Liver (tissue), 7 donors: ENCODE measurements at regions not wholly inside any gene's neighbourhood (a gene's known extent, or its start where the extent isn't known, plus 50 kb on each side); places are given as distances from the start of the nearest gene placed in this dataset.

Experiments
- DNase-seq: peaks from one replicate; pipeline ENCODE4 v3.0.0-alpha.2; 2017; ENCODE audit warnings: low spot score
- H3K27ac ChIP-seq, 2 donors: one replicate each; pipeline ENCODE4 v1.7.0; 2013; ENCODE audit warnings: inconsistent platforms in 2 of 2, low read length in 2 of 2, control low read depth in 1 of 2, low read depth in 1 of 2, mild to moderate bottlenecking in 1 of 2
- H3K27me3 ChIP-seq, 4 donors: one replicate each; pipeline versions ENCODE4 v1.6.1 to v1.7.0; 2013; ENCODE audit warnings: low read length in 3 of 4, inconsistent platforms in 1 of 4, mild to moderate bottlenecking in 1 of 4, moderate library complexity in 1 of 4; ENCODE audit not compliant: control insufficient read depth in 4 of 4, insufficient read depth in 4 of 4
- H3K36me3 ChIP-seq, 4 donors: one replicate each; pipeline versions ENCODE4 v1.6.1 to v1.7.0; 2013; ENCODE audit warnings: low read length in 3 of 4, mild to moderate bottlenecking in 3 of 4, low read depth in 1 of 4, moderate library complexity in 1 of 4; ENCODE audit not compliant: control insufficient read depth in 4 of 4, insufficient read depth in 3 of 4
- H3K4me1 ChIP-seq, 4 donors: one replicate each; pipeline versions ENCODE4 v1.6.1 to v1.7.0; 2013; ENCODE audit warnings: low read length in 3 of 4, mild to moderate bottlenecking in 3 of 4, moderate library complexity in 1 of 4; ENCODE audit not compliant: control insufficient read depth in 4 of 4, insufficient read depth in 4 of 4
- H3K4me3 ChIP-seq, 3 donors: one replicate each; pipeline versions ENCODE4 v1.6.1 to v1.7.0; 2013; ENCODE audit warnings: low read length in 3 of 3, control low read depth in 1 of 3, low read depth in 1 of 3, mild to moderate bottlenecking in 1 of 3
- H3K9ac ChIP-seq, 2 donors: one replicate each; pipeline ENCODE4 v1.7.0; 2013; ENCODE audit warnings: low read length in 2 of 2, mild to moderate bottlenecking in 2 of 2, moderate library complexity in 2 of 2, control low read depth in 1 of 2, low read depth in 1 of 2
- H3K9me3 ChIP-seq, 4 donors: one replicate each; pipeline versions ENCODE4 v1.6.1 to v1.7.0; 2013; ENCODE audit warnings: low read length in 3 of 4; ENCODE audit not compliant: control insufficient read depth in 4 of 4
- EGR1 ChIP-seq, 2 donors: IDR thresholded peaks; 2 replicates each; pipeline ENCODE4 v1.6.1; 2016 to 2018; ENCODE audit warnings: antibody characterized with exemption in 2 of 2, low read depth in 2 of 2
- FOXA1 ChIP-seq: IDR thresholded peaks from 2 replicates; pipeline ENCODE4 v1.6.1; 2016; ENCODE audit warnings: antibody characterized with exemption
- FOXA2 ChIP-seq: IDR thresholded peaks from 2 replicates; pipeline ENCODE4 v1.6.1; 2016; ENCODE audit warnings: antibody characterized with exemption
- GABPA ChIP-seq, 2 donors: IDR thresholded peaks in 1 of 2; conservative IDR thresholded peaks in 1 of 2; 2 replicates each; pipeline ENCODE4 v1.6.1; 2016; ENCODE audit warnings: antibody characterized with exemption in 2 of 2, mild to moderate bottlenecking in 1 of 2, moderate library complexity in 1 of 2
- HNF4A ChIP-seq, 2 donors: conservative IDR thresholded peaks; 2 replicates each; pipeline ENCODE4 v1.6.1; 2016; ENCODE audit warnings: antibody characterized with exemption in 2 of 2, mild to moderate bottlenecking in 2 of 2
- HNF4G ChIP-seq: IDR thresholded peaks from 2 replicates; pipeline ENCODE4 v1.6.1; 2016; ENCODE audit warnings: antibody characterized with exemption
- JUND ChIP-seq, 2 donors: IDR thresholded peaks; 2 replicates each; pipeline ENCODE4 v1.6.1; 2016; ENCODE audit warnings: antibody characterized with exemption in 2 of 2
- NR2F2 ChIP-seq: IDR thresholded peaks from 2 replicates; pipeline ENCODE4 v1.6.1; 2016; ENCODE audit warnings: antibody characterized with exemption
- RAD21 ChIP-seq, 2 donors: IDR thresholded peaks; 2 replicates each; pipeline ENCODE4 v1.6.1; 2016; ENCODE audit warnings: antibody characterized with exemption in 2 of 2, mild to moderate bottlenecking in 2 of 2
- RXRA ChIP-seq, 2 donors: IDR thresholded peaks; 2 replicates each; pipeline ENCODE4 v1.6.1; 2017 to 2018; ENCODE audit warnings: antibody characterized with exemption in 2 of 2, mild to moderate bottlenecking in 1 of 2
- TAF1 ChIP-seq: conservative IDR thresholded peaks from 2 replicates; pipeline ENCODE4 v1.6.1; 2016; ENCODE audit warnings: antibody characterized with exemption, mild to moderate bottlenecking
- YY1 ChIP-seq: IDR thresholded peaks from 2 replicates; pipeline ENCODE4 v1.6.1; 2016; ENCODE audit warnings: antibody characterized with exemption, mild to moderate bottlenecking
- WGBS: extraction: QIAGEN DNeasy Blood & Tissue Kit; methylation state at CpG from one replicate; pipeline ENCODE4 v1.1.7; 2013; 5-methylcytosine and 5-hydroxymethylcytosine counted together
- TF ChIP-seq, protein P1 (sequence below): IDR thresholded peaks from 2 replicates; pipeline ENCODE4 v1.6.1; 2016; ENCODE audit warnings: antibody characterized with exemption
- TF ChIP-seq, protein P2 (sequence below): IDR thresholded peaks from 2 replicates; pipeline ENCODE4 v1.6.1; 2016; ENCODE audit warnings: antibody characterized with exemption
- TF ChIP-seq, protein P3 (sequence below): IDR thresholded peaks from 2 replicates; pipeline ENCODE4 v1.6.1; 2016; ENCODE audit warnings: antibody characterized with exemption
- TF ChIP-seq, protein P4 (sequence below): IDR thresholded peaks from 2 replicates; pipeline ENCODE4 v1.6.1; 2016; ENCODE audit warnings: antibody characterized with exemption, mild to moderate bottlenecking
- donor health status: healthy.
- donor health status: healthy.
- donor health status: healthy.
- donor health status: healthy.

DNA sequence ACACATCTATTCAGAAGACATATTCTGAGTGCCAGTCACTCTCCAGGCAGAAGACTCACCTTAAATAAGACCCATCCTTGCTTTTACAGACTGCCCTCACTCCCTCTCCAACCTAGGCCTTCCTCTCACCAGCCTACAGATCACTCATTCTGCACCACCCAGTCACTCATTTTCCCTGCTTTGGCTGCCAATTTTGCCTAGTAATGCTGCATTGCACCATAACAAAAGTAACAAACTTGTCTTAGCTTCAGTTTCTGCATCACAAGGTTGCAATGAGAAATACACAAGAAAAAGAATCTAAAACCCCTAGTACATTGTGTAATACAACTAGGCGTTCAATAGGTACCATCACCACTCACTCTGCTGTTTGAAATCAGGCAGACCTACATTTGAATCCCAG lies 292.4 kb downstream of the PLPP3 start (continued):
- TF ChIP-seq, protein P1, sequence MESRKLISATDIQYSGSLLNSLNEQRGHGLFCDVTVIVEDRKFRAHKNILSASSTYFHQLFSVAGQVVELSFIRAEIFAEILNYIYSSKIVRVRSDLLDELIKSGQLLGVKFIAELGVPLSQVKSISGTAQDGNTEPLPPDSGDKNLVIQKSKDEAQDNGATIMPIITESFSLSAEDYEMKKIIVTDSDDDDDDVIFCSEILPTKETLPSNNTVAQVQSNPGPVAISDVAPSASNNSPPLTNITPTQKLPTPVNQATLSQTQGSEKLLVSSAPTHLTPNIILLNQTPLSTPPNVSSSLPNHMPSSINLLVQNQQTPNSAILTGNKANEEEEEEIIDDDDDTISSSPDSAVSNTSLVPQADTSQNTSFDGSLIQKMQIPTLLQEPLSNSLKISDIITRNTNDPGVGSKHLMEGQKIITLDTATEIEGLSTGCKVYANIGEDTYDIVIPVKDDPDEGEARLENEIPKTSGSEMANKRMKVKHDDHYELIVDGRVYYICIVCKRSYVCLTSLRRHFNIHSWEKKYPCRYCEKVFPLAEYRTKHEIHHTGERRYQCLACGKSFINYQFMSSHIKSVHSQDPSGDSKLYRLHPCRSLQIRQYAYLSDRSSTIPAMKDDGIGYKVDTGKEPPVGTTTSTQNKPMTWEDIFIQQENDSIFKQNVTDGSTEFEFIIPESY = no peak
- TF ChIP-seq NR2F2 = no peak
- TF ChIP-seq, protein P2, sequence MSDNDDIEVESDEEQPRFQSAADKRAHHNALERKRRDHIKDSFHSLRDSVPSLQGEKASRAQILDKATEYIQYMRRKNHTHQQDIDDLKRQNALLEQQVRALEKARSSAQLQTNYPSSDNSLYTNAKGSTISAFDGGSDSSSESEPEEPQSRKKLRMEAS = no peak
- TF ChIP-seq FOXA1 = no peak
- no peak for TF ChIP-seq EGR1 (IDR thresholded peaks at IDR 0.05; ENCODE audit: low read depth in 2 of 2)
- TF ChIP-seq, protein P3, sequence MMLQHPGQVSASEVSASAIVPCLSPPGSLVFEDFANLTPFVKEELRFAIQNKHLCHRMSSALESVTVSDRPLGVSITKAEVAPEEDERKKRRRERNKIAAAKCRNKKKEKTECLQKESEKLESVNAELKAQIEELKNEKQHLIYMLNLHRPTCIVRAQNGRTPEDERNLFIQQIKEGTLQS = no peak

DNA sequence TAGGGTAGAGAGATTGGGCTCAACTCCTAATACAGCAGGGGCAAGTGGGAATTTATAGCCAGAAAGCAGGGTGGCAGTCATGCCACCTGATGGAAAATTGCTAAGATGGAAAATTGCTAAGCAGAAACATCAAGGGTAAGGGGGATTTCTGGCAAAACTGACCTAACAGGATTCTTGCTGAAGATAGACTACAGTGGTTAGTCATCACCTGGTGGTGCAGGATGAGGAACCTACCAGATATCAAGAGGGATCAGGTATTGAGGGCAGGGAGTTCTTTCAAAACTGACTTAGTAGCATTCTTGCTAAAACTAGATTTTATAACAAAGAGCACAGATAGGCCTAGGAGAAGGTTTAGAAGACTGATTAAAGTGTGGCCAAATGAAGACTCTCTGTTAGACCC lies 292.9 kb downstream of the PLPP3 start:
- Histone ChIP-seq H3K27ac (no peak overlapping the region), H3K4me3 (no peak overlapping the region), H3K9ac (no peak overlapping the region), H3K9me3 (no peaks in the 10 kb centered on the region), H3K27me3 (no peaks in the 10 kb centered on the region), H3K4me1 (no peaks in the 10 kb centered on the region), H3K36me3 (no peaks in the 10 kb centered on the region)
- DNase-seq = no peak
- no peak for TF ChIP-seq EGR1 (IDR thresholded peaks at IDR 0.05; ENCODE audit: low read depth in 2 of 2)
- no peak for TF ChIP-seq GABPA (IDR thresholded peaks at IDR 0.05 in 1 of 2, conservative IDR thresholded peaks at IDR 0.05 in 1 of 2)
- TF ChIP-seq FOXA2 = no peak
- TF ChIP-seq RAD21 (IDR thresholded peaks at IDR 0.05) = no peak
- no peak for TF ChIP-seq FOXA1
- TF ChIP-seq RXRA (IDR thresholded peaks at IDR 0.05) = no peak
- TF ChIP-seq, protein P1 = no peak

DNA sequence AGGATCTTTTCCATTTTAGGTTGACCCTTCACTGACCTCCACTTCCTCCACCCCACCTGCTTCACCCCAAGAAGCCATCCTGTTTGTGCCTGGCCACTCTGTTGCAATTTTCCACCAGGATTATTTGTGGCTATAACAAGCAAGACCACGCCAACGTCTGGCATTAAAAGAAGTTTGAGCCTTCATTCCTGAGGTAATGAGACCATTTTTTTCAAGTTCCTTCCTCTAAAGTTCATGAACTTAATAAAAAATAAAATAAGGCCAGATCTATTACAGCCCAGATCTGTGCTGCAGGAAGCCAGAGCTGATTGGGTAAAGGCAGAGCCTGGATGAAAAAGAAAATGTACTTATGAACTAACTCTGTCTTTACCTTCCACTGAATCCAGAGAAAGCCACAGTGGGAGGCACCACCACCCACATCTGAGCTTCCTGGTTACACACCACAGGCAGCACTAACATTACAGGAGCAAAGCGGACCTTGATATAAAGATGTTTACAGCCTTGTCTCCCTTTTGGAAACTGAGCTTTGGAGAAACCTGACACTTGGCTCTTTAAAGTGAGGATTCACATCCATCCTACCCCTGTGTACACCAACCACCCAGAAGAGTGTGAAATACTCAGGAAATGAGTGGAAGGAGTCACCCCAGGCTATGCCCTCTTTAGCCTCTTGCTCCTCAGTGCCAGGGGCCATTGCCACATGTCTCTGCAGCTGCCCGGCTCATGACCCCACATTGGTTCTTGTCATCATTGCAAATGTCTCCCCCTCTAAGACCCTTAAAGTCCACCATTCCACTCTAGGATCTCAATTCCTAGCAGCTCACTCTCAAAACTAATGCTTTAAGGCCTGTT lies 293.6 kb downstream of the PLPP3 start:
- H3K9me3 ChIP-seq = no peaks in the 10 kb centered on the region
- no peak for DNase-seq
- no peaks in the 10 kb centered on the region for H3K36me3 ChIP-seq
- H3K27ac ChIP-seq = no peak overlapping the region
- WGBS = 66% methylated on average over 4 of the region's 4 CpGs
- H3K4me3 ChIP-seq = no peak overlapping the region
- TF ChIP-seq EGR1 (IDR thresholded peaks at IDR 0.05; ENCODE audit: low read depth in 2 of 2) (no peak), GABPA (IDR thresholded peaks at IDR 0.05 in 1 of 2, conservative IDR thresholded peaks at IDR 0.05 in 1 of 2) (no peak), HNF4A (conservative IDR thresholded peaks at IDR 0.05) (no peak), RXRA (IDR thresholded peaks at IDR 0.05) (no peak), YY1 (no peak), FOXA1 (no peak), RAD21 (IDR thresholded peaks at IDR 0.05) (no peak), TAF1 (no peak), FOXA2 (no peak), JUND (IDR thresholded peaks at IDR 0.05) (no peak), NR2F2 (no peak), HNF4G (no peak)
- TF ChIP-seq, protein P4, sequence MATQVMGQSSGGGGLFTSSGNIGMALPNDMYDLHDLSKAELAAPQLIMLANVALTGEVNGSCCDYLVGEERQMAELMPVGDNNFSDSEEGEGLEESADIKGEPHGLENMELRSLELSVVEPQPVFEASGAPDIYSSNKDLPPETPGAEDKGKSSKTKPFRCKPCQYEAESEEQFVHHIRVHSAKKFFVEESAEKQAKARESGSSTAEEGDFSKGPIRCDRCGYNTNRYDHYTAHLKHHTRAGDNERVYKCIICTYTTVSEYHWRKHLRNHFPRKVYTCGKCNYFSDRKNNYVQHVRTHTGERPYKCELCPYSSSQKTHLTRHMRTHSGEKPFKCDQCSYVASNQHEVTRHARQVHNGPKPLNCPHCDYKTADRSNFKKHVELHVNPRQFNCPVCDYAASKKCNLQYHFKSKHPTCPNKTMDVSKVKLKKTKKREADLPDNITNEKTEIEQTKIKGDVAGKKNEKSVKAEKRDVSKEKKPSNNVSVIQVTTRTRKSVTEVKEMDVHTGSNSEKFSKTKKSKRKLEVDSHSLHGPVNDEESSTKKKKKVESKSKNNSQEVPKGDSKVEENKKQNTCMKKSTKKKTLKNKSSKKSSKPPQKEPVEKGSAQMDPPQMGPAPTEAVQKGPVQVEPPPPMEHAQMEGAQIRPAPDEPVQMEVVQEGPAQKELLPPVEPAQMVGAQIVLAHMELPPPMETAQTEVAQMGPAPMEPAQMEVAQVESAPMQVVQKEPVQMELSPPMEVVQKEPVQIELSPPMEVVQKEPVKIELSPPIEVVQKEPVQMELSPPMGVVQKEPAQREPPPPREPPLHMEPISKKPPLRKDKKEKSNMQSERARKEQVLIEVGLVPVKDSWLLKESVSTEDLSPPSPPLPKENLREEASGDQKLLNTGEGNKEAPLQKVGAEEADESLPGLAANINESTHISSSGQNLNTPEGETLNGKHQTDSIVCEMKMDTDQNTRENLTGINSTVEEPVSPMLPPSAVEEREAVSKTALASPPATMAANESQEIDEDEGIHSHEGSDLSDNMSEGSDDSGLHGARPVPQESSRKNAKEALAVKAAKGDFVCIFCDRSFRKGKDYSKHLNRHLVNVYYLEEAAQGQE = no peak
- TF ChIP-seq, protein P1 = no peak
- TF ChIP-seq, protein P2 = no peak
- TF ChIP-seq, protein P3 = no peak
- no peaks in the 10 kb centered on the region for H3K4me1 ChIP-seq
- no peaks in the 10 kb centered on the region for H3K27me3 ChIP-seq
- H3K9ac ChIP-seq = no peak overlapping the region
